Neural progenitor cell (in vitro differentiated cells): ENCODE measurements at regions not wholly inside any gene's neighbourhood (a gene's known extent, or its start where the extent isn't known, plus 50 kb on each side); places are given as distances from the start of the nearest gene placed in this dataset.

ENCODE experiments used
- DNase-seq: peaks from one replicate; pipeline ENCODE4 v3.0.0-alpha.2; 2016; ENCODE audit warnings: low spot score
- H2AFZ ChIP-seq: fragments of 200-600 bp; sonication (generic); replicated peaks from 2 replicates; pipeline ENCODE4 v1.6.1; 2016; ENCODE audit warnings: antibody characterized with exemption
- H3F3A ChIP-seq: fragments of 200-600 bp; sonication (generic); 2 replicates; pipeline ENCODE4 v1.6.1; 2016; ENCODE audit warnings: antibody characterized with exemption, low read depth
- H3K27ac ChIP-seq: fragments of 200-600 bp; sonication (generic); 2 replicates; pipeline ENCODE4 v1.5.1; 2016; ENCODE audit warnings: mild to moderate bottlenecking
- H3K27me3 ChIP-seq: fragments of 200-600 bp; sonication (generic); 2 replicates; pipeline ENCODE4 v1.6.1; 2016; ENCODE audit warnings: mild to moderate bottlenecking, moderate library complexity
- H3K36me3 ChIP-seq: fragments of 200-600 bp; sonication (generic); 2 replicates; pipeline ENCODE4 v1.5.1; 2016
- H3K4me1 ChIP-seq: fragments of 200-600 bp; sonication (generic); 2 replicates; pipeline ENCODE4 v1.6.1; 2016; ENCODE audit warnings: mixed run types
- H3K4me2 ChIP-seq: fragments of 200-600 bp; sonication (generic); 2 replicates; pipeline ENCODE4 v1.6.1; 2016
- H3K4me3 ChIP-seq: fragments of 200-600 bp; sonication (generic); 2 replicates; pipeline ENCODE4 v1.5.1; 2016
- H3K79me2 ChIP-seq: fragments of 200-600 bp; sonication (generic); 2 replicates; pipeline ENCODE4 v1.6.1; 2016; ENCODE audit warnings: low read depth
- H3K9ac ChIP-seq: fragments of 200-600 bp; sonication (generic); 2 replicates; pipeline ENCODE4 v1.6.1; 2016
- H3K9me3 ChIP-seq: fragments of 200-600 bp; sonication (generic); 2 replicates; pipeline ENCODE4 v1.5.1; 2016; ENCODE audit warnings: low read depth
- H4K20me1 ChIP-seq: fragments of 200-600 bp; sonication (generic); 2 replicates; pipeline ENCODE4 v1.6.1; 2016; ENCODE audit warnings: low read depth
- H3K27ac Mint-ChIP-seq: 3 replicates; pipeline ENCODE4 v1.8.0; 2021; ENCODE audit warnings: mixed read lengths
- H3K27me3 Mint-ChIP-seq: 2 replicates; pipeline ENCODE4 v1.8.0; 2022; ENCODE audit warnings: low read depth, mild to moderate bottlenecking, inconsistent platforms, moderate library complexity, mixed read lengths; ENCODE audit not compliant: insufficient read depth
- H3K36me3 Mint-ChIP-seq: 3 replicates; pipeline ENCODE4 v1.8.0; 2021; ENCODE audit warnings: mixed read lengths
- H3K4me1 Mint-ChIP-seq: 3 replicates; pipeline ENCODE4 v1.8.0; 2021; ENCODE audit warnings: mixed read lengths
- H3K4me3 Mint-ChIP-seq: 3 replicates; pipeline ENCODE4 v1.8.0; 2021; ENCODE audit warnings: mild to moderate bottlenecking, moderate library complexity, mixed read lengths
- H3K9me3 Mint-ChIP-seq: 3 replicates; pipeline ENCODE4 v1.8.0; 2020; ENCODE audit warnings: mixed read lengths
- CTCF ChIP-seq: fragments of 200-600 bp; sonication (generic); IDR thresholded peaks from 2 replicates; pipeline ENCODE4 v1.5.1; 2017; ENCODE audit warnings: antibody characterized with exemption, mild to moderate bottlenecking
- EZH2 ChIP-seq: fragments of 200-600 bp; sonication (generic); IDR thresholded peaks from 2 replicates; pipeline ENCODE4 v1.6.1; 2017; ENCODE audit warnings: antibody characterized with exemption, mild to moderate bottlenecking, moderate library complexity
- EZH2phosphoT487 ChIP-seq: fragments of 200-600 bp; sonication (generic); IDR thresholded peaks from 2 replicates; pipeline ENCODE4 v1.6.1; 2017; ENCODE audit warnings: antibody characterized with exemption

GRCh38 chr1:114331936-114332335 lies 178.3 kb upstream of the SYT6 start:
- Histone ChIP-seq H3K4me3 (no peak overlapping the region), H2AFZ (no peak overlapping the region), H3K27ac (no peak overlapping the region), H3K79me2 (no peaks in the 10 kb centered on the region), H3K27me3 (no peaks in the 10 kb centered on the region), H3K4me2 (no peak overlapping the region), H3K9me3 (no peaks in the 10 kb centered on the region), H3K9ac (no peak overlapping the region), H3K4me1 (no peaks in the 10 kb centered on the region), H3K36me3 (no peaks in the 10 kb centered on the region), H3F3A (no peaks in the 10 kb centered on the region), H4K20me1 (no peaks in the 10 kb centered on the region)
- DNase-seq = no peak
- peaks cover 7% of the 10 kb centered on the region for H3K9me3 Mint-ChIP-seq
- H3K36me3 Mint-ChIP-seq = no peaks in the 10 kb centered on the region
- H3K27me3 Mint-ChIP-seq = no peaks in the 10 kb centered on the region
- no peaks in the 10 kb centered on the region for H3K4me1 Mint-ChIP-seq
- no peak overlapping the region for H3K4me3 Mint-ChIP-seq
- TF ChIP-seq CTCF (no peak), EZH2 (no peak), EZH2phosphoT487 (no peak)
- H3K27ac Mint-ChIP-seq = no peak overlapping the region

- TF ChIP-seq EZH2phosphoT487 (no peak), EZH2 (no peak), CTCF (no peak)
- H3K27me3 Mint-ChIP-seq = no peaks in the 10 kb centered on the region
- no peaks in the 10 kb centered on the region for H3K36me3 ChIP-seq
- DNase-seq = no peak
- H3K79me2 ChIP-seq = no peaks in the 10 kb centered on the region
- no peak overlapping the region for H2AFZ ChIP-seq
- no peaks in the 10 kb centered on the region for H3K27me3 ChIP-seq
- no peaks in the 10 kb centered on the region for H3K4me1 Mint-ChIP-seq
- H3K4me3 Mint-ChIP-seq = no peak overlapping the region
- no peak overlapping the region for H3K9ac ChIP-seq
- H3K4me2 ChIP-seq = no peak overlapping the region
- no peak overlapping the region for H3K4me3 ChIP-seq
- no peak overlapping the region for H3K27ac Mint-ChIP-seq
- no peaks in the 10 kb centered on the region for H4K20me1 ChIP-seq
- H3K9me3 ChIP-seq = no peaks in the 10 kb centered on the region
- H3K27ac ChIP-seq = no peak overlapping the region
- H3K4me1 ChIP-seq = no peaks in the 10 kb centered on the region
- no peaks in the 10 kb centered on the region for H3K36me3 Mint-ChIP-seq
- no peaks in the 10 kb centered on the region for H3F3A ChIP-seq
- H3K9me3 Mint-ChIP-seq = peaks cover 16% of the 10 kb centered on the region
Observed at GRCh38 chr1:114330451-114330983, 176.8 kb upstream of the SYT6 start.

- no peak for DNase-seq
Observed at GRCh38 chr1:114328361-114328904, 174.8 kb upstream of the SYT6 start.

More at GRCh38 chr1:114328361-114328904, 174.8 kb upstream of the SYT6 start:
- no peak overlapping the region for H3K27ac ChIP-seq
- no peaks in the 10 kb centered on the region for H3K27me3 Mint-ChIP-seq
- H4K20me1 ChIP-seq = no peaks in the 10 kb centered on the region
- no peaks in the 10 kb centered on the region for H3K27me3 ChIP-seq
- no peaks in the 10 kb centered on the region for H3K9me3 ChIP-seq
- H3K4me3 ChIP-seq = no peak overlapping the region
- H3K79me2 ChIP-seq = no peaks in the 10 kb centered on the region
- H3K4me2 ChIP-seq = no peak overlapping the region
- no peaks in the 10 kb centered on the region for H3K36me3 ChIP-seq
- no peak overlapping the region for H3K9ac ChIP-seq
- peaks cover 16% of the 10 kb centered on the region for H3K9me3 Mint-ChIP-seq
- no peak overlapping the region for H3K27ac Mint-ChIP-seq
- H3K4me1 Mint-ChIP-seq = no peaks in the 10 kb centered on the region
- H3K36me3 Mint-ChIP-seq = no peaks in the 10 kb centered on the region
- H2AFZ ChIP-seq = no peak overlapping the region
- no peaks in the 10 kb centered on the region for H3F3A ChIP-seq
- peaks cover 5% of the 10 kb centered on the region for H3K4me1 ChIP-seq
- TF ChIP-seq EZH2phosphoT487 = no peak
- TF ChIP-seq EZH2 = no peak
- TF ChIP-seq CTCF = no peak
- H3K4me3 Mint-ChIP-seq = no peak overlapping the region
